ENCODE measurements at regions not wholly inside any gene's neighbourhood (a gene's known extent, or its start where the extent isn't known, plus 50 kb on each side); places are given as distances from the start of the nearest gene placed in this dataset.
"Not testable (repeated sequence)": the region's sequence is repeated elsewhere in the genome, so short reads cannot be mapped to it uniquely, and the experiment has no call there.

GRCh38 chr4:126533146-126533805 is 1099.5 kb upstream of the INTU start:
- peak; percentile 46 for DNase-seq

DNA sequence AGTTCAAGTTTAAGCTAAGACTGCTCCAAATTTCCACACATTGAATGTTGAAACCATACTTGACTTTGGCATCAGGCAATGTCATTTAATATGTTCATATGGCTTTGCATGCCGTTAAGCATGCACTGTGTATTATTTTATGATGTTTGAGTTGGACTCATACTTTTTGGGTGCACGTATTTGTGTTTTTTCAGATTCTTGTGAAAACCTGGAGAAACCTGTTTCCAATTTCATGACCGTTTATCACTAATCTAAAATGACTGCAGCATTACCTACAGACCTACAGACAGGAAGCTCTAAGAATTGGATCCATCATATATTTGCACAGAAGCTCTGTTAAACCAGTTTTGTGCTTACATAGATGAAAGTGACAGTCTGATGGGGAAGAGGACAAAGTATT is 1093.0 kb upstream of the INTU start:
- DNase-seq = peak; percentile 16

GRCh38 chr4:126541820-126542219 is 1090.9 kb upstream of the INTU start:
- peak; percentile 40 for DNase-seq

DNA sequence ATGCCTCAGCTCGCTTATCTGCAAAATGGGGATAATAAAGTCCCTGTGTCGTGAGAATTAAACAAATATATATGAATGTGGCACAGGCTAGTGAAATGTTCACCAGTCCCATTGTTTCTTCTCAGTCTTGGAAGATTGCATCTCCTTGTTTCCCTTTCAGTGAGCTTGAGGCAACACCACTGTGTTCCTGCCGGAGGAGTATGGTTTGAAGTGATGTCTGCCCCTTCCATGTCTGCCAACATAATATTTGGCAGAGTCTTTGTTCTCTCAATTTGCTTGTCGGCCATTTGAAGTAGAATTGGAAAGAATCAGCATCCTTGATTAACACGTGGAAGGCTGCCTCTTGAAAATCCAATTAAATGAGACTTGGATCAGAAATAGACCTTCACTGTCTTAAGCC is 1088.5 kb upstream of the INTU start:
- no peak for DNase-seq

DNA sequence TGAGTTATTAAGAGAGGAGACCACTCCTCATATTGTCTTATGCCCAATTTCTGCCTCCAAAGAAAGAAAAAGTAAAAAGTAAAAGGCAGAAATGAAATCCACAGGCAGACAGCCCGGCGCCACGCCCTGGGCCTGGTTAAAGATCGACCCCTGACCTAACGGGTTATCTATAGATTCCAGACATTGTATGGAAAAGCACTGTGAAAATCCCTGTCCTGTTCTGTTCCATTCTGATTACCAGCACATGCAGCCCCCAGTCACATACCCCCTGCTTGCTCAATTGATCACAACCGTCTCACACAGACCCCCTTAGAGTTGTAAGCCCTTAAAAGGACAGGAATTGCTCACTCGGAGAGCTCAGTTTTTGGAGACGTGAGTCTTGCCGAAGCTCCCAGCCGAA is 1086.6 kb upstream of the INTU start:
- not testable (repeated sequence) for DNase-seq

- no peak for DNase-seq
Observed at GRCh38 chr4:126547352-126547751, 1085.4 kb upstream of the INTU start.

GRCh38 chr4:126548890-126549289 is 1083.9 kb upstream of the INTU start:
- no peak for DNase-seq

DNA sequence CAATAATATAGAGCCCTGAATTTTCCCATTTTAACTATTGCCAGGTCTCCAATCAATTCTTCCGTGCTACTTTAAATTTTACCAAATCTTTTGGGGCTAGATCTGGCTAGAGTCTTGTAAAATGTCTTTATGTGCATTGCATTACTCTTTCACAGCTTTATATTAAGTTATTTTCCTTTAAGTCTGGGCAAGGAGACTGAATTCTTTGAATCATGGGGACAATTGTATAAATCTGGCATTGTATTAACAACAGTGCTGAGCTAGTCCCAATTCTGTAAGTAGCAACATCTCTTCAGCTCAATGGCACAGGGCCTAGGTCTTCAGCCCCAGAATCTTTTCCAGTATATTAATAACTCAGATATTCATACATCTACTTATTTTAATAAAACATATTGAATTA is 1080.4 kb upstream of the INTU start:
- no peak for DNase-seq

DNA sequence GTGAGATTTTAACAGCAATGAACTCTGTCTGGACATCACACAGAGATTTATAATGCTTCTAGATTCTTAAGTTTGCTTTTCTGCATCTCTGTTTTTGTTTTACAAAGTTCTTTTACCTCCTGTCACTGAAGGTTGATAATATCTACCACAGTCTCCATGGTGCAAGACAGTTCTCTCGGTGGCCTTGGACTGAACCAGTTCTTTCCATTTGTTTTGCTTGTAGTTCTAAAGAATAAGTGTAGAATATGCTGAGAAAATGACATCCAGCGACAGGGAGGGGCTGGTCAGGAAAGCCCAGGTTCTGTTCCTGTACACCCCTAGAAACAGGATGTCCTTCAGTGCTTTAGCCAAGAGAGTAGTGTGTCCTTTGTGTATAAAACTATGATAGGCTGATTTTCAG is 1079.5 kb upstream of the INTU start:
- DNase-seq = no peak

GRCh38 chr4:126558596-126558995 is 1074.2 kb upstream of the INTU start:
- DNase-seq = no peak

GRCh38 chr4:126559961-126560360 is 1072.8 kb upstream of the INTU start:
- DNase-seq = no peak

DNA sequence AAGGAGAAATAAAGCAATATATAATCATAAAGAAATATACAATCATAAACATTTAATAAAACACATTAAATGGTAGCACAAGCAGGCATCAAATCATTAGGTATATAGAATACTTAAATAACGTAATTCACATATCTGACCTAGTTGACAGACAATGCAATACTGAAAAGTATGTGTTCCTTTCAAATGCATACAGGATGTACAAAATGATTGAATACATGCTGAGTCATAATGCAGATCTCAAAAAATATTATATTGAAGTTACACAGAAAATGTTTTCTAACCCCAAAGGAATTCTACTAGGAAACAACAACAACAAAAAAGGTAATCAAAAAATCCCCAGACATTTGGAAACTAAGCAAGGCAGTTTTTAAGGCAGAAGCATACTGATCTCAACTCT is 1072.0 kb upstream of the INTU start:
- DNase-seq = no peak

DNA sequence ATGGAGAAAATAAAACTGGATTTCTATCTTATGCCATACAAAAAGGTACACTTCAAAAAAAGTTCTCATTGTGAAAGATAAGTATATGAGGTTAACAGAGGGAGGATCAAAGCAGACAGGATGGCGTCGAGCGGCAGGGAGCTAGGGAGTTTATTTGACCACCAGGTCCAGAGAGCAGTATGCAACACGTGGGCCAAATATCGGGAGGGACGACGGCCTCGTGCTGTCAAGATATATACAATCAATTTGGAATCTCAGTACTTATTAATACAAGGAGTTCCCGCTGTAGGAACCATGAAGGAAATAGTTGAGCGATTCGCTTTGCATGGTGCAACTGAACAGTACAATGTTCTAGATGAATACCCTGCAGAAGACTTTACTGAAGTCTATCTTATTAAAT is 1069.4 kb upstream of the INTU start:
- DNase-seq = no peak

GRCh38 chr4:126564283-126564854 is 1068.4 kb upstream of the INTU start:
- DNase-seq = no peak

GRCh38 chr4:126568652-126569570 is 1063.8 kb upstream of the INTU start:
- DNase-seq = peak; percentile 75

DNA sequence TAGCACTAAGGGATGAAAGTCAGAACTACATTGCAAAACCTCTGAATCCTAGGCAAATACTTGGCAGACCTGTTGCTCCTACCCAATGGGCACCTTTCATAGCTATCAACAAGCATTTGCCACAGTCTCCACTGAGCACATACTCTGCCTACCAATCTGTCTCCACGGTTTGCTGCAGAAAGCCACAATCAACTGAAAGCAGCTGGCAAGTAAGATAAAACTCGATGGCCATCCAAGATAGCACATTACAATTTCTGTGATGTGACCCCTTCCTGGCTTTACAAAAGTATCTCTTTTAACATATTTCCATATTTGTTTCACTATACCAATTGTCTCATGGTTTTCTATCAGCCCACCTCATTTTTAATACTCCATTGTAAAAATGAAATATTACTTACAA is 1060.5 kb upstream of the INTU start:
- DNase-seq = no peak

- no peak for DNase-seq
Observed at GRCh38 chr4:126582737-126583136, 1050.0 kb upstream of the INTU start.

DNA sequence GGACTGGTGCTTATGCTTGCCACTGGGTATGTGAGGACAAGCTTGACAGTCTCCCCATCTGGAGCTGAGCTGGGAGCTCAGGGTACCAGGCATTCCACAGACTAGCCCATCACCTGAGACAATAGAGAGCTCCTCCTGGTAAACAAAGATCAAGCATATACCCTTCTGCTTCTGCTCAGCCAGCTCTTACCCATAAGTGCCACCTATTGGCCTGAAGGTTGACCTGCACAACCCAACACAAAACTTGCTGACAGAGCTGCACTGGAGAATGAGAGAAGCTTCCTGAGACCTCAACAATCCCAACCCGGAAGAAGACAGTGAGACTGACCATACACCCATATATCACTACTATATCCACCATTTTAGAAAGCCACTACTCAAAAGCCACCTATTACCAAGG is 1049.2 kb upstream of the INTU start:
- DNase-seq = no peak

DNA sequence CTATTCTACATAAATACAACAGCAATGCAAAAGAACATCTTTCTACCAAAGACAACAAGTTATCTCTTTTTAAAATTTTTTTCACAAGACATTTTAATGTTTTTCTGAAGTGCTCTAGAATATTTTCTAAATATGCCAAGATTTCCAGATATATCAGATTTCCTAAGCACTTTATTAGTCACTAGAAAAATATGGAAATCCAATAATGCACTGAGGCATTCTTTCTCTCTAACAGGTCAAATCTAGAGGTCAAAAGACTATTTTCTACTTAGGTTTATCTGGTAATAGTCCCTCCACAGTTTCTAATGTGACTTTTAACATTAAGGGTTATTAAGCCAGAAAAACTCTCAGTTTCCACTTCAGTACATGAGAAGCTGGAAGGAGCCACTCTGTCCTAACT is 1041.2 kb upstream of the INTU start:
- DNase-seq = no peak

DNA sequence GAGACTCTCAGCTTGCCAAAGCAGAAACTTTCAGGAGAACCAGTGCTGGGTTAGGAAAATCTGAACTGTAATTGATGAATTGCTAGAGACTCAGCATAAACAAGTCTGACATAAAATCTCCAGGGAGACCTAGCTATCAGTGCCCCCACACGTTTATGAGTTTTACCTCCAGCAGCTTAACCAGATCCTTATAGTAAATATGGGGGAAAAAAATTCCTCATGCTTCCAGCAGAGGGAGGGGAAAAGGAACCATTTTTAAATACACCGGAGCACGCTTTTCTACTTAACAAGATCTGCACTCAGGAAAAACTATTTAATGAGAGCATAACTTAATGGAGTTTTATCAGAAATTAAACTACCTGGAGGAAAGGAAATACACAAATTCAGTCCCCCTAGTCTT is 1040.7 kb upstream of the INTU start:
- no peak for DNase-seq

DNA sequence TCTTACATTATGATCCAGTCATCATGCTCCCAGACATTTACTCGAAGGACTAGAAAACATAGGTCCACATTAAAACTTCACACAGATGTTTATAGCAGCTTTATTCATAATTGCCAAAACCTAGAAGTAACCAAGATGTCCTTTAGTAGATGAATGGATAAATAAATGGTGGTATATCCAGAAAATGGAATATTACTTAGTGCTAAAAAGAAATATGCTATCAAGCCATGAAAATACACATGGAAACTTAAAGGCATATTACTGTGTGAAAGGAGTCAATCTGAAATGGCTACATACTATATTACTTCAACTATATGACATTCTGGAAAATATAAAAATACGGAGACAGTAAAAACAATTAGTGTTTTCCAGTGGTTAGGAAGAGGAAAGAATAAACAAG is 1039.1 kb upstream of the INTU start:
- no peak for DNase-seq

DNA sequence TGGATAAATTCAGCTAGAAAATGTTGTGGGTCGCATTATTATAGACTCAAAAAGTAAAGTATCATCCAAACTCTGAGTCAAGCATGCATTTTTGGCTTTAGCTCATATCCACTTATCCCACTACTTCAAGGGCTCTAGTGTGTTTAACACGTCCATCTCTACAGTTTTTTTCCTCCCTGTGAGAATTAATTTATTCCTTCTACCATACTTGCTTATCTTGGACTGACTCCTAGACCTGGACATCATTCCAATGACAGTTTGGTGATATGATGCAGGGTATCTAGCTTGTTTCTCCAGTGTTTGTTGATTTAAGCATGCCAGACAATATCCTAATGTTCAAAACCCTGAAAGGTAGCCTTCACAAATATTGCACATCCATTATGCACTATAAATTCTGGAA is 1037.1 kb upstream of the INTU start:
- DNase-seq = peak; percentile 65

GRCh38 chr4:126599746-126600145 is 1033.0 kb upstream of the INTU start:
- peak; percentile 9 for DNase-seq

- DNase-seq = no peak
Observed at GRCh38 chr4:126603210-126603609, 1029.5 kb upstream of the INTU start.
